Activated T-cell treated with anti-CD3 and anti-CD28 coated beads for 24 hours (primary cell): ENCODE measurements at regions not wholly inside any gene's neighbourhood (a gene's known extent, or its start where the extent isn't known, plus 50 kb on each side); places are given as distances from the start of the nearest gene placed in this dataset.
"Not testable (repeated sequence)": the region's sequence is repeated elsewhere in the genome, so short reads cannot be mapped to it uniquely, and the experiment has no call there.

Experiments used
- DNase-seq: peaks from one replicate; pipeline ENCODE4 v3.0.0-alpha.2; 2020; ENCODE audit warnings: low read depth

DNA sequence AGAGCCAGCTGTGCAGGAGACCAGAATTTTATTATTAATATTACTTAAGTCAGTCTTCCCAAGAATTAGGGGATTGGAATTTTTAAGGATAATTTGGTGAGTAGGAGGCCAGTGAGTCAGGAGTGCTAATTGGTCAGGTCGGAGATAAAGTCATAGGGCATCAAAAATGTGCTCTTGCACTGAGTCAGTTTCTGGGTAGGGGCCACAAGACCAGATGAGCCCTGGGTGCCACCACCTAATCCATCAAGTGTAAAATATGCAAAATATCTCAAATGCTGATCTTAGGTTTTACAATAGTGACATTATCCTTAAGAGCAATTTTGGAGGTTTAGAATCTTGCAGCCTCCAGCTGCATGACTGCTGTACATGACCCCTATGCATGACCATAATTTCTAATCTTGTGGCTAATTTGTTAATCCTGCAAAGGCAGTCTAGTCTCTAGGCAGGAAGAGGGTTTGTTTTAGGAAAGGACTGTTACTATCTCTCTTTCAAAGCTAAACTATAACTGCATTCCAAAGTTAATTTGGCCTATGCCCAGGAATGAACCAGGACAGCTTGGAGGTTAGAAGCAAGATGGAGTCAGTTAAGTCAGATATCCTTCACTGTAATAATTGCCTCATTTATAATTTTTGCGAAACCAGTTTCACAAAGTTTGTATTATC is 215.9 kb downstream of the RNF152 start:
- DNase-seq = no peak

DNA sequence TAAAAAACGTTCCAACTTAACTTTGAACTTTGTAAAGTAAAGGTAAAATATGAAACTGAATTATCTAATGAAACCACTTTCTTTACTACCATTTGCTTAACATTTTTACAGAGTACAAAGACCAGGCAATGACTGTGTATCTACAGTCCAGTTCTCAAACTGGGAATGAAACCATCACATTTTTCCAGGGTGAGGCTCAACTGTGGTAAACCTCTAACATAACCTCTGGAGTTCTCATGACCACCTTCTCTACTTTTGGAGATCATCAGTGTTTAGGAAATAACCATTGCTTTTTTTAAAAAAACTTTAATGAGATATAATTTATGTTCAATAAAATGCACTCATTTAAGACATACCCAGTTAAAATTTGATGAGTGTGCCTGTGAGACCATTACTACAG is 223.5 kb downstream of the RNF152 start:
- no peak for DNase-seq

DNA sequence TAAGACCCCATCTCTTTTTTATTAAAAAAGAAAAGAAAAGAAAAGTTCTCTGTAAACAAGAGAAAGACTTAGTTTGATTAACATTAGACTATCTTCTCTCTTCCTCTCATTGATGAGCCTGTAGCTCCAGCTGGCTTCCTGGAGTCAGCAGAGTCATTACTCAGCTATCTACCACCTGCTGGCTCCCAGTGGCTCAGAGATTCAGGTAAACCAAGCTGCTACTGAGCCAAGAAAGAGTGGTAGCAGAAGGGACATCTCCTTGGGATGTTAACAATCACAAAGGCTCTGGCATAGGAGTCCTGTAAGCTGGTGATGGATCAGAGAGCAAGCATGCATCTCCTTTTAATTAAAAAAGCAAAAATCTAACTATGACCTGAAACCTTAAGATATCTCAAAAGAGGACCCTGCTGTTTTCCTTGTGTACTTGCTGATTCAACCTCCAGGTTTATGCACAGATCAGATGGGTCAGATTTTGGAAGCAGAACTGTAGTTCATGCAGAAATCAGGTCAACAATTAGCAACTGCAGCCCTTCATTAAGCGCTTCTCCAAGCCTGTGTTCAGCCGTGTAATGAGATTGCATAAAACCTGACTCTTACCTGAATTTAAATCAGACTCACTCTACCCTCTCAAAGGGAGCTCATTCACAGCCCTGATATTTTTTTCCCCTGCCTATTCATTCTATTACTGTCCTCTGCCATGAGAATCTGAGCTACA is 225.8 kb downstream of the RNF152 start:
- no peak for DNase-seq

DNA sequence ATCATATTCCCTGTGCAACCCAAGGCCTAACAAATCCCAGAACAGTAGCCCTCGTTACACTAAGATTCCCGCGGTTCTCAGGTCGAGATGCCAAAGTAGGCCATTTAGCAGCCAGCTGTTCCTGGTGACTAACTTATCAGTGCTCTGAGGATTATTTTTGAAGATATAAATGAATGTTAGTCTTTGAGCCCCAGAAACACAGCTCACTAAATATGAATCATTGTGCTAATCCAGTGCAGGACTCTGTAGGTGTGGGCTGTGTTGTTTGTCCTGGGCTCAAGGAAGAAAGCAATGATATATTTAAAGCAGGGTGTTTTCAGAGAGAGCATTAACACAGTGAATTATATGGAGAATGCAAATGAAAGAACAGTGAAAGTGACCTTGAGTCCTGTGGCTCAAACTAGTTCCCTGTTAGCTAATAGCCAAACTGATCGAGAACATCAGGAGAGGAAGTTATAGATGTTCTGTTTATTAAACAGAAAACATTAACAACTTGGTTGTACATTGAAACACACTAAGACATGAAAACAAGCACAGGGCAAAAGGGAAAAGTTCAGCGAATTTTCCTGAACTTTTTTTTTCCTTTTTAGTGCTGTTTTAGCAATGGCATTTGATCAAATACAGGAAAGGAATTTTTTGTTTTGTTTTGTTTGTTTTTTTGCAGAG is 228.3 kb downstream of the RNF152 start:
- no peak for DNase-seq

DNA sequence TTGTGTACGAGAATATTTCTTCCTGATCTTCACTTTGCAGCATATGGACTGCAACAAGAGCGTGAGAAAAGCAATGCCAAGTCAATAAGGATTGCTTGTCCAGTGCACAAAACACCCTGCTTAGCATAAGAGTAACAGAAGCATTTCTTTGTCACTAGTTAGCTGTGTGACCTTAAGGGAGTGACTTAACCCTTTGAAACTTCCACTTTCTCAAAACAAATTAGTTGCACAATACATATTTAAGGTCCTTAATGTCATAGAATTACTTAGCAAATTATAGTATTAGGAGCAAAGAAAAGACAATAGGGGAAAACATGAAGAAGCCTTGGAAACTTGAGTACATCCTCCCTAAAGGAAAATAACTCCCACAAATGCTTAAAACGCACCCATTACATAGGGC is 230.1 kb downstream of the RNF152 start:
- DNase-seq = no peak

DNA sequence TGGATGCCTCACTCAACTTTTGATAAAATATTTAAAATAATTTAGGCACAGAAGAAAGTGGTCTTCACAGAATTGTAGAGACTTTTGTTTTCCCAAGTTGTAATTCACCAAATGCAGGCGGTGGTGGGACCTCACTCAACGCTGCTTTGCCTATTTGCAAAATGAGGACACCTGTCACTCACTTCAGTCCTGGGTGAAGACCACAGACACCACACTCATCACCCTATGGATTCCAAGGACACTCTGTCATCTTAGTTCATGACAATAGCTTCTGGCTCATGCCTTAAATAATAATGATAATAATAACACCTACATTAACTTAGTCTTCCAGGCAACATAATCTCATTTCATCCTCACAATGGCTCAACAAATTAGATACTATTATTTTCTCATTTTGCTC is 234.4 kb downstream of the RNF152 start:
- no peak for DNase-seq

DNA sequence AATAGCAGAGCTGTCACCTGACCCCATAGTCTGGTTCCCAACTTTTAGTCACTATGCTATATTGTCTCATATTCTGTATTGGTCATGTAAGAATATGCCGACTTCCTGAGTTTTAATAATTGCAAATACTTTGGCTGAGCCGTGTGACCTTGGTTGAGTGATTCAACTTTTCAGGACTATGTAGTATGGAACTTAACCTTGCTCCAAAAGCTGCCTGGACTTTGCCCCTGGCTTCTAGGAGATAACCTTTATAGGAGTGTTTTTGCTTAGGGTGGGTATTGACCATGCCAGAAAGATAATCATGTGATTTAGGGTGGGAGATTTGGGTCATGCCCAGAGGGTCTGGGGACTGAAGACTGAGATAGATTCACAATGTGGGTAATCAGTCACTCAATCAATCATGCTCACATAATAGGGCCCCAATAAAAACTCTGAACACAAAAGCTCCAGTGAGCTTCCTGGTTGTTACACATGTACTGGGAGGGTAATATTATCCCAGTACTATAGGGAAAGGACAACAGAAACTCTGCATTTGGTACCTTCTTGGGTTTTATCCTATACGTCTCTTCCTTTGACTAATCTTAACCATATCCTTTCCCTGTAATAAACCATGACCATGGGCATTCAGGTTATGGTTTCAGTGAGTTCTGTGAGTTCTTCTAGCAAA is 235.6 kb downstream of the RNF152 start:
- DNase-seq = no peak

DNA sequence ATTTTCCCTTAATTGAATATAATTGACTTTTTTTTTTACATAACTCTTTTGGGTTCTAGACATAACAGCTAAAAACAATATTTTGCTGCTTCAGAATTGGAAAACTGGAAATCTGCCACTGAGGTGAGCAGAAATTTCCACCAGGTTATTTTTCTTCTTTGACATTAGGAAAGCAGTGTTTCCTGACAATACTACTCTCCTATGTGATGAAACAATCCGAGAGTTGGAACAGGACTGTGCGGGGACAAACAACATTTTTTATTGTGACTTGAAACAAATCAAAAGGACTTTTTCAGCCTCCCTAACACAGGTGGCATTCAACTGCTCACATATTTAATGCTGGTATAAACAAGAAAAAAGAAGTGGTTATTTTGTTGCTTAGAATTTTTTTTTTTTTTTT is 237.2 kb downstream of the RNF152 start:
- DNase-seq = no peak

DNA sequence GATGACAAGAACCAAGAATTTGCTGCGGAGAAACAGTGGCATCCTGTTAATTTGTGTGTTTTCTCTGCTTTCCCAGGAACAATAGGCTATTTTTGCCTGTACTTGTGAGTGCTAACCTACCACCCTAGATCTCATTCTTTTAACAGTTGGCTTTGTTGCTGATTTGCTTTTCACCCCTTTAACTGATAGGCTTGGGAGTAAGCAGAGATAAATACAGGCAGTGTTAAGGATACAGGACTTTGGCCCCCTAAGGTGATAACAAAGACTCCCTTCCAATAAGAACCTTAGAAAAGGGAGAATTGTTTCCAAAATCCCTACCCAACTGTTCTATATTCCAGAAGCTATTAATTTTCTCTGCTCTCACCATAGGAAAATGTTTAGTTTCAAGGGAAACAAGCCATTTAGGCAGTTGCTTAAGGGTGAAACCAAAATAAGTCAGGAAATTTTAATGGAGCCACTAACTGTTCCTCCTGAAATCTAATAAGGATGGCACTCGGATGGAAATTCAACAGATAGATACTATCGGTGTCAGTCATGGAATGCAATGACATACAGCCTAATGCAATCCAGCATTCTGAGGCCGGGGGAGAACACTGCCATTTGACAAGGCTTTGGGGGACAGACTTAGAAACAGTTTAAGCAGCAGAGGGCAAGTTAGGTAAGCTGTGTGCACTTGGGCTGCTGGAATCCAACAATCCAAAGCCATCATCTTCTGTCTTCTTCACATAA is 238.8 kb downstream of the RNF152 start:
- no peak for DNase-seq

DNA sequence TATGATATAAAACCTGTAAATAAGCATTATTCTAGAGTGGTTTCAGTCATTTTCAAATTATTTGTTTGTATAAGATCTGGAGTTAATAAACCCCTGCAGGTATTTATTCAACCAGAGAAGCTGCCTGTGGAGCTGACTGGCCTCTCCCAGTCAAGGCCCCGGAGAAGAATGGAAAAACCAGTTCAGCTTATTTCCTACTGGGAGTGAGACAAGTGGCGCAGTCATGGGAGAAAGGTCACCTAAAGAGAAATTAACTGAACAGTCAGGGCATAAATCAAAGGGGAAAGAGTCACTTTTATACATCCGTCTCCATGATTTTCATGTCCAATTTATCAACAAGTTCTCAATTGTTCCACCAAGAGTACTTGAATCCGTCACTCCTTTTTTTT is 240.9 kb downstream of the RNF152 start:
- DNase-seq = no peak

DNA sequence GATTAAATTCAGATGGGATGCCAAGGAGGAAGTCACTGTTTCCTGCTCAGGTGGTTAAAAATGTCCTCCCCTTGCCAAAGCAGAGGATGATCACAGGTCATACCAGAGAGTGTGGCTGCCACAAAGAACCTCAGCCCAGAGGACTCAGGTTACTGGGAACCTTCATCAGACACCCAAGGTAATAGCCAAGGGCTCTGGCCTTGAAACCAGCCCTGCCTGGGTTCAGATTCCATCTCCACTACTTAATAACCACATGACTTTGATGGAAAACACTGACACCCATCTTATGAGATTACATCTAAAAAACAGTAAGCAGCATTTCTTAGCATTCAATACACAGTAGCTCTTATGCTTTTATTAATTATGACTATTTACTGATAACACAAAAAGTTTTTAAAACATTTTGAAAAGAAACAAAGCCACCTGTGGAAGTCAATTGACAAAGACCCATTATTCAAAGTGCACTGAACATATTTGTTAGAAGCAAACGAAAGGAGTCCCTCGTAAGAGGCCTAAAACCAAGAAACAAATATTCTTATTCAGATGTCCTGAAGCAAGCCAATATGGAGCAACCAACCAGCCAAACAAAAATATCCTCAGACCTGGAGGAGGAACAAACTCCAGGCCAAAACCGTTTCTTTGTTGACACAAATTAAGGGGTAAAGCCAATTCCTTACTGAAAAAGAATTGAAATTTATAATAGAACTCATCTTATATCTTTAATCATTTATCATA is 241.5 kb downstream of the RNF152 start:
- DNase-seq = no peak

DNA sequence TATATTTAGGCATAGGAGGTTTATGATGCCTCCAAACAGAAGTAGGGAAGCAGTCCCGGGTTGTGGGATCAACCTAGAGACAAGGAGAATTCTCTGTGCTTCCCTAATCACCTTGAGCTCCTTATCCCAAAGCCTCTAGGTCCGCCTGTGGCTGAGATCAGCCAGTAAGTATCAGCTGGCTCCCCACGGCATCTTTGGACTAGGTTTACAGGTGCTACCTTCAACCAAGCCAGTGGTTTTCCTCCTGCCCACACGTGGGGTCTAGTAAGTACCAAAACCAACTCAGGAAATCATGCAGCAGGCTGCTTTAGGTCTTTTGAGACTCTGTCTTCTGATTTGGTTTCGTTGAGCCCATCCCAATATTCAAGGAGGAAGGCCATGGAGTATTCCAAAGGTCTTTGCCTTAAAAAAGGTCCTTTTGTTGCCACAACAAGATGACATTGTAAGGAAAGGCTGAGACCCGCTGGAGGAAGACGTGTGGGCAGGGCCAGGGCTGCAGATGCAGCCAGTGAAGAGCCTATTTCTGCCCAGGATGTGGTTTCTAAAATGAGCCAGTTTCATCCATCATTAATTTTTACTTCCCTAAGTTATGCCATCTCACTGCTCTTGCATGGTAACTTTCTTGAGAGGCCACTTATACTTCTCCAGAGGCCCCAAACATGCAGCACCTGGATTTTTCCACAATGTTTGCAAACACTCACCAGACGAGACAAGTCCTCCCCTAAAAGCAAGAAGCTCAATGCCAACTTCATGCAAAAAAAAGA is 248.7 kb downstream of the RNF152 start:
- no peak for DNase-seq

DNA sequence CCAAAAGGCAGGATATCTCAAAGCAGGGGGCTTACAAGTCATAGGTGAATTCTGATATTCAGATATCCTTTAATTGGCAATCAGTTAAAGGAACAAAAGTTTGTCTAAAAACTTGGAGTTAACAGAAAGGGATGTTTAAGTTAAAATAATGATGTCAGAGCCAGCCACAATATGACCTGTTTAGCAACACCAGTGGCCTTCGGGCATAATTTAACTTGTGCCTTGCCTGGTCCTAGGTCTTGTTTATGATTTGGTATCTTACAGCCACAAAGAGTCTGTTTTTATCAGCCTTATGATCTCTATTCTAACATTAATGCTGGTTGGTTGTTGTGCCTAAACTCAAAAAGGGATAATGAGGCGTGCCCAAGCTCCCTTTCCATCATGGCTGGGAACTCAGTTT is 252.9 kb downstream of the RNF152 start:
- DNase-seq = no peak

DNA sequence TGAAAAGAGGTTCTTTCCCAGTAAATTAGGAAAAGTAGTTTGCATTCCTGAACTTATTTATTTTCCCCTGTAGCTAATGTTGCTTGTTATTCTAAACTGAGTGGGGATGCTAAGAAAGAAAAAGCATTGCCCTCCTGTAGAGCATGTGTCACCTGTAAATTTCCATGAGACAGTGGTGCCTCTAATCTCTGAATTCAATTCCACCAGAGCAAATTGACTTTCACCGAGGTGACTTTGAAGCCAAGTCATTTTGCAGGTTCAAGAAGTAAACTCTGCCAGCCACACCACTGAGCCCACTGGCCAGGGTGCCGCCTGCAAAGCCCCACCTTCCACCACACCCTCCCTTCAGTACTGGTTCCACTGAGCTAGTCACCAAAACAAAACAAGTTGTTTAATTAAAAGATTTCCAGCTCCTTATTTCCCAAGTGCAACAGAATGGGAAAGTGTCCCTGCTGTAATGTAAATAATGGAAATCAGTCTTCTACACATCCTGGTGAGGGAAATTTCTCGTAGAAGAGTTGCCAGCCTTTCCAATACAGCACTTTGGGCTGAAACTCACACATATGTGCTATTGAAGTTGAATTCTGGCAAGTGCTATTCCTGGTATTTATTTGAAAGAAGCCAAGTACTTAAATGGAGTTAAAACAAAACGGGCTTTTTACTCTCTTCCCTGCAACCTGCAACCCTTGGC is 254.8 kb downstream of the RNF152 start:
- no peak for DNase-seq

DNA sequence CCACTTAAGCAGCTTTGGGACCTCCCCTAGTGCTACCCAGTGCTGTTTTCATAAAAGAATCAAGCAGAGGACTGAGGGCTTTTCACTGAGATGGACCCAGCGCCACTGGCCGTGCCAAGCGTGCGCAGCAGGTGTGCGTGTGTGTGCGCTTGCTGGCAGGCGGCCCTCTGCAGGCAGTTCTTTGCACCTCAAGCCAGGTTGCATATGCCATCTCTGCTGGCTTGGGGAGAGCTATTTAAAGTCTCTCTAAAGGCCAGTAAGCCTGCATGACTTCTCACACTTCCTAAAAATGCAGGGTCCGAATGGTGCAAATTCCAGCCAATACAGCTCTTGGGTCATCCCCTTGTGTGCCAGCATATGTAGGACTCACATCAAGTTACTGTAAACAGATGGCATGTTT is 255.5 kb downstream of the RNF152 start:
- no peak for DNase-seq

DNA sequence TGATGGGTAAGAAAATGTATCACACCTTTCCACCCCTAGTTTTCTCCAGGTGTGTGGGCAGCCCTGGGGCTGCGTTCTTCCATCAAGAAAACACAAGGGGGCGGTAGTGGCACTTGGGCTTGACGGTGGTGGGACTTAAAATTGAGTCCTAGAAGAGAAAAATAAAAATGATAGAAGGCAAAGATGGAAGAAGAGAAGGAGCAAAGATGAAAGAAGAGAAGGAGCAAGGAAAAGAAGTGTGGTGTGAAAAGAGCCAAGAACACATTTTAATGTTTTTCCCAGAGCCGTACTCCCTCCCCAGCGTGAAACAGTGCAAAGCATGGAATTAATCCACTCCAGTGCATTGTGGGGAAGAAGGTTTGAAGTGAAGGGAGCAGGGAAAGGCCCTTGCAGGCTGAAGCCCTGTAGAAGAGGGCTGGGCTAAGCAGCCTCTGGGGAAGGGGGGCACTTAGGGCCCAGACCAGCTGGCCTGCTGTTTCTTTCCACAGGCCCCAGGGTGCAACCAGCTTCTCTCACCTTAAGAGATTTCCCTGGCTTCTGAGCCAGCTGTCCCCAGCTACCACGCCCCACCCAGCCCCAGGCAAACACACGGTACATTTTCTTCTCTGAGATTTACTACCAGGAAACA is 256.8 kb downstream of the RNF152 start:
- DNase-seq = peak; percentile 8

DNA sequence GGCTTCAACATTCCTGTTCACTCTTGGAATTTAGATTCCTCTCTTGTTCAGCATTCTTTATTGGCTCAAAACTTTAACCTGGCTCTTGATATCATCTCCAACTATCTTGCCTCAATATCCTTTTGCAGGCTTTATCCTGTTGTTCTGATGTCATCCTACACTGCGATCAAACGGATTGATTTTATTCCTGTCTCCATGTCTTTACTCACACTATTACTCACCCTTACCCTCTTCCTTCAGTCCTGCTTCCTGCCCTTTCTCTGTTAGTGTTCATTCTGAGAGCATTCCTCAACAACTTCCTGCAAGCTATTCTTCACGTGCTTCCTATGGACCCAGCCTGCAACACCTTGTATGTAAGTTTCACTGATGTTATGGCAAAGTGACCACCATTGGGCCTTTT is 264.7 kb downstream of the RNF152 start:
- no peak for DNase-seq

DNA sequence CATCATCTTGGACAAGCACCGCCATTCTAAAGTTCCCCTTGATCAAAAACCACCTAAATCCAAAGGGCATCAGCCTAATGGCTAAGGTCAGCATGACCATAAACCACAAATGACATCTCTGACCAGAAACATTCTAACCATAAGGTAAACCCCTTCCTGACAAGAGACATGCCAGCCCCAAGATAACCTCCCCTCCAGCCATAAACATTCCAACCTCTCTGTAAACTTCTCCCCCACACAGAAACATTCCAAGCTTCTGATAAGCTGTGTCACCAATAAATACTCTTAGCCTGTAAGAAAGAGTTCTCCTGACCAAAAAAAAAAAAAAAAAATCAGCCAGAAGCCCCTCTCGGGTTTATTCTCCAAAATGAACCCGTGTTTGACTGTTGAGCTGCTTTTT is 268.2 kb downstream of the RNF152 start:
- not testable (repeated sequence) for DNase-seq

DNA sequence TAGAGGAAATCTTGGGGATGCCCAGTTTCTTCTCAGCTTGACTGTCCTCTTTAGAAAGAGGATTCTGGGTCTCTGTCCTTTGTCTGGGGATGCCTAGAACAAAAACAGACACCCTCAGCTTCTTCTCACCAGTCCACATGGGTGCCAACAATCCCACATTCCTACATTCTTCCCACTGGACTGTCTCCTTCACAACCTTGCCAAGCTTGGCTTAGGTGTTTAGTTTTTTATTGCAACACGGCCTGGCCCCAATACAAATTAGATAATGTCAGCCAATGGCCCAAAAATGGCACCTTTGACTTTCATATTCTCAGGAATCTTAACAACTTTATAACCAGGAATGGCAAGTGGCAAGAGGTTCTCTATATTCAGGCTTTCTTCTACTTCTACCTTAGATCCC is 273.0 kb downstream of the RNF152 start:
- no peak for DNase-seq

DNA sequence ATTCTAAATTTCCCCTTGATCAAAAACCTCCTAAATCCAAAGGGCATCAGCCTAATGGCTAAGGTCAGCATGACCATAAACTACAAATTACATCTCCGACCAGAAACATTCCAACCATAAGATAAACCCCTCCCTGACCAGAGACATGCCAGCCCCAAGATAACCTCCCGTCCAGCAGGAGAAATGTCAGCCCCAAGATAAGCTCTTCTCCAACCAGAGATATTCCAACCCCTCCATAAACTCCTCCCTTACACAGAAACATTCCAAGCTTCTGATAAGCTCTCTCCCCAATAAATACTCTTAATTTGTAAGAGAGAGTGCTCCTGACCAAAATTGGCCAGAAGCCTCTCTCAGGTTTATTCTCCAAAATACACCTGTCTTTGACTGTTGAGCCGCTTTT is 274.0 kb downstream of the RNF152 start:
- no peak for DNase-seq
